Ureter (tissue), 1 donor: ENCODE measurements at regions not wholly inside any gene's neighbourhood (a gene's known extent, or its start where the extent isn't known, plus 50 kb on each side); places are given as distances from the start of the nearest gene placed in this dataset.
"Not testable (repeated sequence)": the region's sequence is repeated elsewhere in the genome, so short reads cannot be mapped to it uniquely, and the experiment has no call there.

Source experiments
- DNase-seq: peaks from one replicate; pipeline ENCODE4 v3.0.0-alpha.2; 2020; ENCODE audit warnings: low spot score
- donor health status: DM: yes; HTN: yes; CAD: no.

DNA sequence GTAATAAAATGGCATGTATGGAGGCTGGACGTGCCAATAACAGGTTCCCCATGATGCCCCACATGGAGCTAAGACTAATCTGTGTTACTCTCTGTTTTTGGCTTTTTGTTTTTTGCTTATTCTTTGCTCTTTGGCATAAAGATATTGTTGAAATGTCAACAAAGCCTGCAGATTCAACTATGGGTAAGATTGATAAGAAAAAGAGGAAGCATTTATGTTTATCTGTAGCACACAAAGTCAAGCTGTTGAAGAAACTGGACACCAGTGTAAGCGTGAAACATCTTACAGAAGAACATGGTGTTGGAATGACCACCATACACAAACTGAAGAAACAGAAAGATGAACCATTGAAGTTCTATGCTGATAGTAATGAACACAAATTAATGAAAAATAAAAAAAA, 402.7 kb downstream of the LTN1 start:
- no peak for DNase-seq

GRCh38 chr21:28588997-28589396, 403.7 kb downstream of the LTN1 start:
- DNase-seq, result no peak

GRCh38 chr21:28587748-28588147, 404.9 kb downstream of the LTN1 start:
- no peak for DNase-seq

DNA sequence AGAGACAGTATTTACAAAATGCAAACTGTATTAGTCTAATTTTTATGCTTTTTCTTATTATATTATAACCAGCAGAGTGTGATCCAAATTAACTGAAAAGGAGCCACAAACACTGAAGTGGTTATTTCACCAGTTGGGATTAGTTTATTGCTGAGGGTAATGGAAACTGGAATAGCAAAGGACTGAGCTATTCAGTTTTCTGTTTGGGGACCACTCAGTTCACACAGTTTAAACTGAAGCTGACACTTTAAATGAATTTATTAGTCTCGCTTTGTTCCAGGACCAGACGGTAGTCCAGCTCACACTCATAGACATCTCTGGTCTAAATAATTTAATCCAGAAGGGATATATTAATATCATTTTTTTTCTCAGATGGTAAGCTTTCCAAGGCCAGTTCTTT, 410.7 kb downstream of the LTN1 start:
- DNase-seq, result no peak

DNA sequence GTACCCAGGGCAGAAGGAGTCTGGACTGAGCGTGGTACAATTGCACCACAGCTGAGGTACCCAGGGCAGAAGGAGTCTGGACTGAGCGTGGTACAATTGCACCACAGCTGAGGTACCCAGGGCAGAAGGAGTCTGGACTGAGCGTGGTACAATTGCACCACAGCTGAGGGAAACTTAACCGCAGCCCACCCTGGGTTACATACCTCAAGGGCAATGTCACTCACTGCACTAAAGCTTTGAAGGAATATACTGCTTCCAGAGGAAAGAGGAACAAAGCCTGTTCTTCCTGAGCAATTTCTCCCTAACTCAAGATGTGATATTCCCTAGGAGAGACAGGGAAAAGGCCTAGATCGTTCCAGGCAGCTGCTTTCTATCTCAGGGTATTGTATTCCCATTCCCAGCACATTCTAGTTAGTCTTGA, 411.4 kb downstream of the LTN1 start:
- DNase-seq, result not testable (repeated sequence)

DNA sequence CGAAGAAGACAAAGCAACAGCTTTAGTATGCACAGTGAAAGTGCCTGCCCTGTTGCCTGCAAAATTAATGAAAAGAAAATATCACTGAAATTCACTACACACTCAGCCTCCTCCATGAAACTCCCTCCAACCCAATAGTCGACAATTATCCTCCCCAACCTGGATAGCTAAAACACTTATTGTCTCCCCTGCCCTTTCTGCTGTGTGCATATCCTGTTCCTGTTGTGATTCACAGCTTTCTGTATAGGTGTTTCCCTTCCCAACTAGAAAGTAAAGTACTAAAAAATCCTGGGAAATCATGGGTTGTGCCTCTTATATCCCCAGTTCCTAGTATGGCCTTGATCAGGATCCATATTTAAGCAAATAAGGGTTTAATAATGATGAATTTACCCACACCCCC, 412.1 kb downstream of the LTN1 start:
- no peak for DNase-seq

DNA sequence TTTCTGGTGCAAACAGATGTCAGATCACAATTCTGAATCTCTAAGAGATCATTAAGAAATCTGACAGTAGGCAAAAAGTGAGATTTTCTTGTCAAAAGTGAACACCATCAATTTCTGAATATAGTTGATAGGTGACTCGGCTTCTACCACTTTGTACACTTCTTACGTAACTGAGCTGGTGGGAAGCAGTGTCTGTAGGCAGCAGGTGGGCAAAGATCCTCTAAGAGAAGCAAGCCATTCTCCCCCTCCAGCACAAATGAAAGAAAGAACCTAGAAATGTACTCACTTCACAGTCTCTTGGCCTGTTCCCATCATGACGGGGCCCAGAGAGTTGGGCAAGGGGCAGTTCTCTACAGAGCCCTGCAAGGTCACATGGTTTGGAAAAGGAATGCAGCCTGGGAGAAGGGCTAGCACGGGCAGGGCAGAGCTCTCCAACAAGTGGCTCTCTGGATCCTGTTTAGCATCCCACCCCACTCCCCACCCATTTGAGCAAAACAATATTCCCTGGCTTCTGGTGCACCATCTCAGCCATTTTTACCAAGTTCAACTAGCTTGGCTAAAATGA, 412.6 kb downstream of the LTN1 start:
- DNase-seq, result no peak

- no peak for DNase-seq
Measured at GRCh38 chr21:28568692-28569091, 424.0 kb downstream of the LTN1 start.

- DNase-seq, result not testable (repeated sequence)
Measured at GRCh38 chr21:28563933-28564332, 428.7 kb downstream of the LTN1 start.

DNA sequence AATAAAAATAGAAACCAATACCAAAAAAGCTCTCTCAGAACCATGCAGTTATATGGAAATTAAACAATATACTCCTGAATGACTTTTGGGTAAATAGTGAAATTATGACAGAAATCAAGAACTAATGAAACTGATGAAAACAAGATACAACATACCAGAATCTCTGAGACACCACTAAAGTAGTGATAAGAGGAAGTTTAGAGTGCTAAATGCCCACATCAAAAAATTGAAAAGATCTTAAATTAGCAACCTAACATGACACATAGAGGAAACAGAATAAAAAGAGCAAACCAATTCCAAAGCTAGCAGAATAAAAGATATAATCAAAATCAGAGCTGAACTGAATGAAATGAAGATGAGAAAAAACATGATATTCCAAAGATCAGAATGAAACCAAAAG, 430.9 kb downstream of the LTN1 start:
- no peak for DNase-seq

GRCh38 chr21:28554660-28555475, 437.8 kb downstream of the LTN1 start:
- DNase-seq, result no peak

GRCh38 chr21:28550057-28550825, 442.4 kb downstream of the LTN1 start:
- no peak for DNase-seq

DNA sequence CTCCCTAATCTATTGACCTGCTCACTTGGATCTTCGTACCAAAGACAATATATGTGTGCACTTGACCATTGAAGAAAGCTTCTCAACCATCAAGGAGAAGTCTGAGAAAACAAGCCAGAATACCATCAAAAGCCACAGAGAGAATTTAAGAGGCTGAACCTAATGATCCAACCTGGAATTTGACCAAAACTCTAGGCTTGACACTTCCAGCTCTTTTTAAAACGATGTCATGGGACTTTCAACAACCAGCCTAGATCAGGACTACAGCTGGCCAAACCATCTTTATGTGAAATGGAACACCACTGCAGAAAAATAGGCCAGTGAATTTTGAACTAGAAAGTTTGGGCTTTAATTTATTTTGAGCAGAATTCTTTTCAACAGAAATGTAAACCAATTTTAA, 444.4 kb downstream of the LTN1 start:
- no peak for DNase-seq

GRCh38 chr21:28547766-28548165, 444.9 kb downstream of the LTN1 start:
- DNase-seq, result no peak

GRCh38 chr21:28543975-28544374, 448.7 kb downstream of the LTN1 start:
- no peak for DNase-seq

GRCh38 chr21:28541371-28542112, 451.1 kb downstream of the LTN1 start:
- DNase-seq, result no peak

DNA sequence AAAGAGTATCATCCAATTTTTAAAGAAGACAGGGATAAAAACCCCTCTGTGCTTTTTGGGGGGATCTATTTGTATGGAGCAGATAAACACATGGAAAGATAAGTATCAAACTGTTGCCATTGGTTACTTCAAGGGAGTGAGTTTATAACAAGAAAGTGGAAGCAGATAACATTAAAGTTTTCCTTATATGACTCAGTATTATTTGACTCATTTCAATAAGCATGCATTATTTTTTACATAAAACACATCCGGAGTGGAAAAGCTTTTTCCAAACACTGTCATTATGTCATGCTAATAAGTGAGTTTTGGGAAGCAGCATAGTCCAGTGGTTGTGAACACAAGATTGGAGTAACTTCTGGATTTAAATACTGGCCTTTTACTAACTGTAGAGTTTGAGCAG, 452.2 kb downstream of the LTN1 start:
- DNase-seq, result no peak

DNA sequence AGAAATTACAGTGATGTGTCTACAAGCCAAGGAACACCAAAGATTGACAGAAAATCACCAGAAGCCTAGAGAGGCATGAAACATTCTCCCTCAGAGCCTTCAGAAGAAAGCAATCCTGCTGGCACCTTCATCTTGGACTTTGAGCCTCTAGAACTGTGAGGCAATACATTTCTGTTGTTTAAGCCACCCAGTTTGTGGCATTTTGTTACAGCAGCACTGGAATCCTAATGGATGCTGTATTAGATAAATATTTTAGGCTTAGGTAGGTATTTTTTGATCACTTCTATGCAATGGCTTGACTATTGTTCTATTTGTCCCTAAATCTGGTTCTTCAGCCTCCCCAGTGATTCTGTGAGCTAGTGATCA, 453.1 kb downstream of the LTN1 start:
- no peak for DNase-seq

GRCh38 chr21:28538987-28539622, 453.6 kb downstream of the LTN1 start:
- no peak for DNase-seq

- DNase-seq, result no peak
Measured at GRCh38 chr21:28537371-28538079, 455.2 kb downstream of the LTN1 start.

GRCh38 chr21:28532446-28532845, 460.2 kb downstream of the LTN1 start:
- no peak for DNase-seq
